AG09309 (cell line): ENCODE measurements at regions not wholly inside any gene's neighbourhood (a gene's known extent, or its start where the extent isn't known, plus 50 kb on each side); places are given as distances from the start of the nearest gene placed in this dataset.

ENCODE experiments used
- DNase-seq: peaks from one replicate; pipeline ENCODE4 v3.0.0-alpha.2; 2010; ENCODE audit warnings: low read depth
- H3K4me3 ChIP-seq: 2 replicates; pipeline ENCODE4 v1.5.1; 2011; ENCODE audit warnings: mild to moderate bottlenecking, low read depth, low read length, moderate library complexity; ENCODE audit not compliant: control insufficient read depth
- TF ChIP-seq, protein P1 (sequence below): IDR thresholded peaks from 2 replicates; pipeline ENCODE4 v1.5.1; 2011; ENCODE audit warnings: mild to moderate bottlenecking, low read depth, low read length, inconsistent platforms; ENCODE audit not compliant: insufficient read depth, control insufficient read depth; ENCODE audit errors: missing control alignments

DNA sequence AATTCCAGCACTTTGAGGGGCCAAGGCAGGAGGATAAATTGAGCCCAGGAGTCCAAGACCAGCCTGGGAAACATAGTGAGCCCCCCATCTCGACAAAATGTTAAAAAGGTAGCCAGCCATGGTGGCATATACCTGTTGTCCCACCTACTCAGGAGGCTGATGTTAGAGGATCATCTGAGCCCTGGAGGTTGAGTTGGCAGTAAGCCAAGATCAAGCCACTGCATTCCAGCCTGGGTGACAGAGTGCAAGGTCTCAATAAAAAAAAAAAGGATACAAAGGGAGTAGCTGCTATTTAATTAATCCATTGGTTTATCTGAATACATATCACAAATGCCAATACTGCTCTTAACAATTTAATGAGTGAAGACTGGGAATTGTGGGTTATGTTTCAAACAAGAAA lies 327.8 kb downstream of the CPS1 start:
- H3K4me3 ChIP-seq: no peak overlapping the region
- no peak for DNase-seq
- TF ChIP-seq, protein P1, sequence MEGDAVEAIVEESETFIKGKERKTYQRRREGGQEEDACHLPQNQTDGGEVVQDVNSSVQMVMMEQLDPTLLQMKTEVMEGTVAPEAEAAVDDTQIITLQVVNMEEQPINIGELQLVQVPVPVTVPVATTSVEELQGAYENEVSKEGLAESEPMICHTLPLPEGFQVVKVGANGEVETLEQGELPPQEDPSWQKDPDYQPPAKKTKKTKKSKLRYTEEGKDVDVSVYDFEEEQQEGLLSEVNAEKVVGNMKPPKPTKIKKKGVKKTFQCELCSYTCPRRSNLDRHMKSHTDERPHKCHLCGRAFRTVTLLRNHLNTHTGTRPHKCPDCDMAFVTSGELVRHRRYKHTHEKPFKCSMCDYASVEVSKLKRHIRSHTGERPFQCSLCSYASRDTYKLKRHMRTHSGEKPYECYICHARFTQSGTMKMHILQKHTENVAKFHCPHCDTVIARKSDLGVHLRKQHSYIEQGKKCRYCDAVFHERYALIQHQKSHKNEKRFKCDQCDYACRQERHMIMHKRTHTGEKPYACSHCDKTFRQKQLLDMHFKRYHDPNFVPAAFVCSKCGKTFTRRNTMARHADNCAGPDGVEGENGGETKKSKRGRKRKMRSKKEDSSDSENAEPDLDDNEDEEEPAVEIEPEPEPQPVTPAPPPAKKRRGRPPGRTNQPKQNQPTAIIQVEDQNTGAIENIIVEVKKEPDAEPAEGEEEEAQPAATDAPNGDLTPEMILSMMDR: no peak

DNA sequence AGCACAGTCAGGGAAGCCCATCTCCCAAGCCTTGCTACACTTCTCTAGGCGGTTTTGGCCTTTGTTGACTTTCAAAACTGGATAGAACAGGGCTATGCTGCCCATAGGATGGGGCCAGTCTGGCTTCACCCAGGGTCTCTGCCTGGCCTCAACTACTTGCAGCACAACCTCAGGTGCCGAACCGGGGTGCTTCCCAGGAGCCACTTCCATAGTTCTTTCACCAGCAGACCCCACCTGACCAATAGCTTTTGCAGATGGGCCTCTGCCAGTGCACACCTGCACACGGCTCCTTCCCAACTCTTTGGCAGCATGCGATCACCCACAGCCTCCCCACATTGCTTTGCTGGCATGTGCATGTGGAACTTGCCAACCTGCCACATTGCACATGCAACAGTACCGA lies 331.6 kb downstream of the CPS1 start:
- H3K4me3 ChIP-seq: no peak overlapping the region
- TF ChIP-seq, protein P1: no peak
- no peak for DNase-seq

DNA sequence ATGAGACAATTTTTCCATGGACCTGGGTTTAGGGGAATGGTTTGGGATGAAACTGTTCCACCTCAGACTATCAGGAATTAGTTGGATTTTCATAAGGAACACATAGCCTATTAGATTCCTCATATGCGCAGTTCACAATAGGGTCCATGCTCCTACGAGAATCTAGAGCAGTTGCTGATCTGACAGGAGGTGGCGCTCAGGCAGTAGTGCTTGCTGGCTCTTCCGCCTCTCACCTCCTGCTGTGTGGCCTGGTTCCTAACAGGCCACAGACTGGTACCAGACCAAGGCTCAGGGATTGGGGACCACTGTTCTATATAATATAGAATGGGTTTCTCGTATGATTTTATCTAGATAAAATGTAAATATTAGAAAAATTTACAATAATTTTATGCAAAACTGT lies 338.7 kb downstream of the CPS1 start:
- DNase-seq: no peak
- H3K4me3 ChIP-seq: no peak overlapping the region
- TF ChIP-seq, protein P1: no peak

DNA sequence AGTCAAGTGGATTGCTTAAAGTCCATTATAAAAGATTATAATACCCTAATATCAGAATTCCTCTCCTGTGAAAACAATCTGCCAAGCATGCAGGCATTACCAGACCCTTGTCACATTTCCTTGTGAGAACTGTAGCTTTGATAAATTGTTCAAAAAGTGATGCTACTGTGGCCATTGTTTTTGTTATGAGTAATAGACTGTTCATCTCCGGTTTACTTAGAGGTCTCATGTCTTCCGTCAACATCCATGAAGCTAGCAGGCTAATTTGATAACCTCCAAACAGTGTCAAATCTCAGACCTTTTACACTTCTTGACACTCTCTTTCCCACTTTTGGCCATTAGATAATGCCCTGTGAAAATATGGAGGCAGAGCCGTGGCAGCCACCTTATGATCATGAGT lies 342.7 kb downstream of the CPS1 start:
- H3K4me3 ChIP-seq: no peak overlapping the region
- no peak for DNase-seq
- TF ChIP-seq, protein P1: no peak

DNA sequence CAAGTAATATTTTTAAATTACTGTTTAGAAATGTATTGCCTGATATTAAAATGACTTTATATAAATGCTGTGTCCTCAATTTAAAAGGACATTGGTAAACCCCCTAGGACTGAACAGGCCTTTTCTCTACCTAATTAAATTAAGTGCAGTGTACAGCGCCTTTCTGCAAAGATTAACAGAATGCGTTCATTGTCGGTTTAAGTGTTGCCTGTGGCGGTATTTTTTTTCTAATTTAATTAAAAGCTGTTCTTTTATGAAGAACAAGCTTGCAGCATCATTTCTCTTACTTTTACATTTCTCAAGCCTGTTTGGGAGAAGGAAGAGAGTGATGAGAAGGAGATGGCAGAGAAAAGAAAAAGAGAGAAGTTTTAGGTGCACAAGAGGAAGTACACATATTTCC lies 344.9 kb downstream of the CPS1 start:
- no peak overlapping the region for H3K4me3 ChIP-seq
- TF ChIP-seq, protein P1: no peak
- no peak for DNase-seq

DNA sequence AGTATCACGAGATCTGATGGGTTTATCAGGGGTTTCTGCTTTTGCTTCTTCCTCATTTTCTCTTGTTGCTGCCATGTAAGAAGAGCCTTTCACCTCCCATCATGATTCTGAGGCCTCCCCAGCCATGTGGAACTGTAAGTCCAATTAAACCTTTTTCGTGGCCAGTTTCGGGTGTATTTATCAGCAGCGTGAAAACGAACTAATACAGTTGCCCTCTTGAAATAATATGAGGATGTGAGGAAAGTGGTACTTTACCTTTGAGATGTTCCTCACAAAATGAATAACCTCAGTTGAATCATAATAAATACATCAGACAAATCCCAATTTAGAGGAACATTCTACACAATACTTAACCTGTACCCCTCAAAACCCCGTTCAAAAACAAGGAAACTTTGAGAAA lies 356.4 kb downstream of the CPS1 start:
- TF ChIP-seq, protein P1: no peak
- H3K4me3 ChIP-seq: no peak overlapping the region
- DNase-seq: no peak

DNA sequence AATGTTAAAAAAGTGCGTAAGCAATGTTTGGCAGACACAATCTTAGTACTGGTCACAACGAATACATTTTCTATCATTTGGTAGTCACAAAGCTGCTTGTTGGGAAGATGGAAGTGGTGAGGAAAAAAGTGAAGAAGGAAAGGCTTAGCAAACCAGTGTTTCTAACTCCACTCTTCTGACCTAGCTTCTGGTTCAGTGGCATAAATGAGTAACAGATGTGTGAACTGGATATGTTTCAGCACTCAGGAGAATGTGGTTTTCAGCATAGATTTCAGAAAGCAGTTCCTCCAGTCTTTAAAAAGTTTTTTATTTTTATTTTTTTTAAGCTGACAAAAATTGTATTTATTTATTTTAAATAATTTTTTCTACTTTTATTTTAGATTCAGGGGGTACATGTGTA lies 357.1 kb downstream of the CPS1 start:
- H3K4me3 ChIP-seq: no peak overlapping the region
- DNase-seq: no peak
- TF ChIP-seq, protein P1: no peak
